NT2/D1 (cell line): ENCODE measurements at regions not wholly inside any gene's neighbourhood (a gene's known extent, or its start where the extent isn't known, plus 50 kb on each side); places are given as distances from the start of the nearest gene placed in this dataset.

ENCODE experiments used
- SUZ12 ChIP-seq: IDR thresholded peaks from 2 replicates; pipeline ENCODE4 v1.6.1; 2011; ENCODE audit not compliant: insufficient read length, insufficient read depth; ENCODE audit errors: extremely low read depth
- YY1 ChIP-seq: IDR thresholded peaks from 2 replicates; pipeline ENCODE4 v1.6.1; 2011; ENCODE audit not compliant: insufficient read length, insufficient read depth
- ZNF274 ChIP-seq: IDR thresholded peaks from 2 replicates; pipeline ENCODE4 v1.6.1; 2011; ENCODE audit warnings: mild to moderate bottlenecking, low read depth, low read length

GRCh38 chr12:17470460-17470859 is 619.5 kb downstream of the RERGL start:
- TF ChIP-seq ZNF274 = no peak
- no peak for TF ChIP-seq YY1
- no peak for TF ChIP-seq SUZ12
